ENCODE measurements at regions not wholly inside any gene's neighbourhood (a gene's known extent, or its start where the extent isn't known, plus 50 kb on each side); places are given as distances from the start of the nearest gene placed in this dataset.

DNA sequence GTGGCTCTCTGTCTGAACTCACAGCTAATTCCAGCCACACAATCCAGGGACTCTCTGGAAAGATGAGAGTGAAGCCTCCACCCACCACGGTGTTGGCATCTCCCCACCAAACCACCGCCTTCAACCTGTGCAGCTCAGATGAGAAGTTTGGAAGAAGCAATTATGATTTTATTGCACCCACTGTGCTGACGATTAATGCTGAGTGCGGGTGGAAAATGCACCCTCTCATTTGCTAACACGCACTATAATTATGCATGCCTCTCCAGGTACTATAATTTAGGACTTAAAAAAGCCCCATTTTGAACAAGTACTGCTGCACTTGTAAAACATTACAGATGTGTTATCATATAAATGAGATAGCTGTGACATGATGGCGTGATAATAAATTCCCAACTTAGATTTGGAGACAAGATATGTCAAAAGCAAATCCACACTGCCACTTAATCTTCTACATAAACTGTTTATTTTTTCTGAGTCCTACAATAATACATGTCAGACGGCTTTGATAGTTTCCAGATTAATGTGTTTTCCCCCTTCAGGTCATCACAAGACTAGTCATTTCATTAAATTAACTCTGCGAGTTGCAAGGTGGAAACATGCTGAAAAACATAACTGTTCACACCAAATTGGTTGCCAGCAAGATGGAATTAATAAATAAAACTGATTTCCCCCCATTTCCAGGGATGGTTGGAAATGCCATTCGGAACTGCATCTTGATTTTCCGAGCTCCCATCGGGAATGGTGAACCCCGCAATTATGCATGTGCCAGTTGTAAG lies 466.5 kb upstream of the MAF start:
- intact Hi-C loops (cut with DNase I) = no loop called here
- DNase-seq (ENCODE audit: low spot score) = no peak

GRCh38 chr16:80065541-80065940 lies 465.0 kb upstream of the MAF start:
- intact Hi-C loops (cut with DNase I) = no loop called here
- no peak for DNase-seq (ENCODE audit: low spot score)

- no peak for DNase-seq (ENCODE audit: low spot score)
- intact Hi-C loops (cut with DNase I) = no loop called here
These were observed 463.2 kb upstream of the MAF start for GRCh38 chr16:80063713-80064069.

DNA sequence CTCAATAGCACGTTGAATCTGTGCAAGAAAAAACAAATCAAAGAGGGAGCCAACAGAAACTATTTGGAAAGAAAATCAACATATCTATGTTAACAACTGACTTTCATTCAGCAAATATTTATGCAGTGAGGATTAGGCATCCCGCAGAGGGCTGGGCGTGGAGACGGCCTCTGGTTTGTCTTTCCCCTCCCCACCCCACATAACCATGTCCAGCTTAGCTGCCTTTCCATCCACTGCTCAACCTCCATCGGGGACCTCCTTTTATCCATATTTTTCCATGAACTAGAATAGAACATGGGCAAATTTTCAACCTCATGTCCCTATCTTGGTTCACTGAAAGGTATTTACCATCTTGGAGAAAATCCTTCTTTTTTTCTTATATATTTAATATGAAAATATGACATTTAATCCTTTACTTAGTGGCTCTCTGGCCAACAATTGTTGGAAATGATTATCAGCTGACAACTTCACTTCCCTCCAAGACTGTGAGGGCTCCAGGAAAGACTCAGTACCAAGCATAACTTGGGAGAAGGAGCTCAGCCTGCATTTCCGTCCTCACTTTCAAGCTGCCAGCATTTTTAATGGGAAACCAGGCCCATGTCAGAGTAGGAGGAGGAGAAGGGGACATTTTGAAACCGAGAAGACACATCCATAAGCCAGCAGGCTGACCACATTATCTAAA lies 462.6 kb upstream of the MAF start:
- intact Hi-C loops (cut with DNase I) = no loop called here
- no peak for DNase-seq (ENCODE audit: low spot score)

GRCh38 chr16:80062361-80063030 lies 462.0 kb upstream of the MAF start:
- intact Hi-C loops (cut with DNase I) = no loop called here
- DNase-seq (ENCODE audit: low spot score) = no peak

DNA sequence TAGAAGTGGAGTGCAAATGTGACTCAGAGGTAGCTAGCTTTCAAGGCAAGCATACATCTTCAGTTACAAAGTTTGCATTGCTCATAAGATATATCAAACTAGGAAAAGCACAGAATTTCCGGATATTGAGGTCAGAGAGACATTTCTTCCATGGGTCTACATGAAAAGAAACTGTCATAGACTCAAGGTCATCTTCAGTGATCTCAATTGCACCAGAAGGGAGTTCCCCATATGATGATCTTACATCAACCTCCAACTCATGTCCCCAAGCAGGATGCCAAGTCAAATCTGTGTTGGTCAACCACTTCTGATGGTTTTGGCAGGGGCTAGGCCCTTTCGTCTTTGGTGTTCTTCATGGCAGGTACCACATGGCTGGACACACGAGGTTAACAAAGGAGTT lies 459.9 kb upstream of the MAF start:
- no peak for DNase-seq (ENCODE audit: low spot score)
- intact Hi-C loops (cut with DNase I) = no loop called here

DNA sequence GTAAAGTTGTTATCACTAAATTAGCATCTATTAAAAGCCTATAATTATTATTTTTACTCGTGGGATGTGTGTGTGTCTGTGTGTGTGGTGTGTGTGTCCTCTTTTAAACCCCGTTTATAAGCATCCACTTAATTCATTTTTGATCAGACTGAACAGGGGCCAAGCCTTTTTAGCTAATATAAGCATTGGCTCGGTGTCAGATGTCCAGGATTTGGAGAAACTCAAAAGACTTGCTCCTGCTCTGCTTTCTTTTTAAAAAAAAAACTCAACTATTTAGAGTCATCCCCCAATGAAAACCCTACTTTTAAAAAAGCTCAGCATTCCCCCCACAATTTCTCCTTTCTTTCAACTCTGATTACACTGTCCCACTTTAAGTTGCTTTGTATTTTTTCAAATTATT lies 459.3 kb upstream of the MAF start:
- DNase-seq (ENCODE audit: low spot score) = no peak
- intact Hi-C loops (cut with DNase I) = no loop called here

GRCh38 chr16:80058214-80058613 lies 457.7 kb upstream of the MAF start:
- intact Hi-C loops (cut with DNase I) = no loop called here
- DNase-seq (ENCODE audit: low spot score) = no peak

- intact Hi-C loops (cut with DNase I) = no loop called here
- no peak for DNase-seq (ENCODE audit: low spot score)
These were observed 455.8 kb upstream of the MAF start for GRCh38 chr16:80056324-80056723.

GRCh38 chr16:80055831-80056230 lies 455.3 kb upstream of the MAF start:
- intact Hi-C loops (cut with DNase I) = no loop called here
- no peak for DNase-seq (ENCODE audit: low spot score)

DNA sequence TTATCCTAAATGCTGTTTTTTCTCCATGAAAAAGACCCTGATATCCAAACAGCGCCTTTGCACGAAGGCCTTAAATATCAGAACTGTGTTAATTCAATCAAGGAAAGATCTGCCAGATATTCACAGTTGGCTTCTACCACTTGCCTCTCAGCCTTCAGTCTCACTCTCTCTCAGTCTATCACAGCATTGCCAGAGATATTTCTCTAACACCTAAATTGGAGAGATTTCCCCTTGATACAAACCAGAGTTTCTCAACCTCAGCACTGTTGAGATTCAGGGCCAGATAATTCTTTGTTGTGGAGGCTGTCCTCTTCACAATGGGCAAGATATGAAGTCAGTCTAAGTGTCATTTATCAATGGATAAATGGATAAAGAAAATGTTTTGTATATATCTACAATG lies 454.1 kb upstream of the MAF start:
- DNase-seq (ENCODE audit: low spot score) = no peak
- intact Hi-C loops (cut with DNase I) = no loop called here

DNA sequence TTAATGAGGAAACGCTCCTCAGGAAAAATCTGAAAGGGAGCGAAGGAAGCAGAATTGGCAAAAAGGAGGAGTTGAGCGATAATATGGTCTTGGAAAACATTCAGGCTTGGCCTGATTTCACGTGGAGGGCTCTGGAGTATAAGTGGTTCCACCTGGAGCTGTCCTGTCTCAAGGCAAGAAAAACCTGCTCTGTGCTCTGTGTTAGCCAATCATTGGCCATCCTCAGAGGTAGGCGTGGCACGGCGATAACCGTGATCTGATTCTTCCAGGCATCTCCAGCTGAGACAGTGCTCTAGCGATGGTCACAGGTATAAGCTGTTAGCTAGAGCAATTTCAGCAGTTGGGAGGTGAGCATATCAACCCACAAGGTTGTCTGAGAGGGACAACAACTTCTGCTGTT lies 450.5 kb upstream of the MAF start:
- intact Hi-C loops (cut with DNase I) = no loop called here
- DNase-seq (ENCODE audit: low spot score) = no peak

DNA sequence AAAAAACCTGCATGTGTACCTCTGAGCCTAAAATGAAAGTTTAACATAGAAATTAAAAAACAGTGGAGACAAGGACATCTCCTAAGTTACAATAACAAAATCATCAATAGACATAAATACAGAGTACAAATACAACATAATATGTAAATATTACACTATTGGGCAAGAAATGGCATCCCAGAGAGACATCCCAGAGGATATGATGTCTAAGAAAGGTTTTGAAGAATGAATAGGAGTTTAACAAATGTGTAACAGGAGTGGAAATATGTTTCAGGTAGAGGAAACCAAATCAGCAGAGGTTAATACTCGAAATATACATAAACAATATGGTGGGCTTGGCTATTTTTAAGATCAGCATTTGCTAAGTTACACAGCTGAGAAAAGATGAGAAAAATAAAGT lies 447.7 kb upstream of the MAF start:
- no peak for DNase-seq (ENCODE audit: low spot score)
- intact Hi-C loops (cut with DNase I) = no loop called here

DNA sequence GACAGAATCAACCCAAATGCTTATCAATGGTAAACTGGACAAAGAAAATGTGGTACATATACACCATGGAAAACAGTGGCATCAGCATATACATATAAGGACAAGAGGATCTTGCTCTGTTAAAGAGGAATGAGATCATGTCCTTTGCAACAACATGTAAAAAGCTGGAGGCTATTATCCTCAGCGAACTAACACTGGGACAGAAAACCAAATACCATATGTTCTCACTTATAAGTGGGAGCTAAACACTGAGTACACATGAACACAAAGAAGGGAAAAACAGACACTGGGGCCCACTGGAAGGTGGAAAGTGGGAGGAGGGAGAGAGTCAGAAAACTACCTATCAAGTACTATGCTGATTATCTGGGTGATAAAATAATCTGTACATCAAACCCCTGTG lies 447.3 kb upstream of the MAF start:
- intact Hi-C loops (cut with DNase I) = no loop called here
- DNase-seq (ENCODE audit: low spot score) = no peak

- intact Hi-C loops (cut with DNase I) = no loop called here
- DNase-seq (ENCODE audit: low spot score) = no peak
These were observed 446.3 kb upstream of the MAF start for GRCh38 chr16:80046848-80047247.

GRCh38 chr16:80046261-80046660 lies 445.7 kb upstream of the MAF start:
- DNase-seq (ENCODE audit: low spot score) = no peak
- intact Hi-C loops (cut with DNase I) = no loop called here

- intact Hi-C loops (cut with DNase I) = no loop called here
These were observed 445.3 kb upstream of the MAF start for GRCh38 chr16:80045861-80046260.

DNA sequence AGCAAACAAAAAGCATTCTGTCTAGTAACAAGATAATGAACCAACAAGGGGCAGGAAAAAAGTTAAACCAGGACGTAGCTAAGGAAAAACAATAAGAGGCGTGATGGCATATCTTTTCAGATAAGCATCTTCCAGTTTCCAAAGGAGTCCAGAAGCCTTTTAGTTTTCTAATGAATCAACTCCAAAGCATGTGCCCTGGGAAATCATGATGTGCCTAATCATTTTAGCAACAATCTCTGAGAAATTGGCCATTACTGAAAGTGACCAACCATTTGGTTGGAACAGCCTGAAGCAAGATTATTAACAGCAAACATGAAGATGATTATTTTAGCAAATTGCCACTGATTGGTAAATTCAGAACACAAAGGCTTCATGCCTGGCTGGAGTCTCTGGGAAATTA lies 440.9 kb upstream of the MAF start:
- intact Hi-C loops (cut with DNase I) = no loop called here

More at GRCh38 chr16:80045861-80046260, 445.3 kb upstream of the MAF start:
- no peak for DNase-seq (ENCODE audit: low spot score)

GRCh38 chr16:80040814-80041213 lies 440.3 kb upstream of the MAF start:
- intact Hi-C loops (cut with DNase I) = no loop called here
- no peak for DNase-seq (ENCODE audit: low spot score)

More for the DNA sequence above, 440.9 kb upstream of the MAF start:
- DNase-seq (ENCODE audit: low spot score) = no peak

DNA sequence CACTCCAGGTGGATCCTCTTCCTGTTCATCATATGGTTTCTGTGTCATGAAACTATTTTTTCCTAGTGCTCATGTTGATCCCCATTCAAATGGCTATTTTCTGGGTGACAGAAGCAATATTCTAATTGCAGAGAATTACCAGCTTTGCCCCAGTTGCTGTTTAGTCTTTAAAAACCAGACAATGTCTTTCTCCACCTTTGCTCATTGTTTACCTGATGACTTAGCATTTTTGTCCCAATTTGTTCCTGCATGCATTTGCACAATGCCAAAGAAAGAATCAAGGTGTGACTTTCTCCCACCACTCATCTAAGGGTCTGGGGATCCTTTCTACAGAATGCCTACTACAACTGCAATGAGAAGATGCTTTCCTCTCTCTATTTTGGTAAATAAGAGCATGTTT lies 439.9 kb upstream of the MAF start:
- no peak for DNase-seq (ENCODE audit: low spot score)
- intact Hi-C loops (cut with DNase I) = no loop called here

GRCh38 chr16:80039777-80040176 lies 439.2 kb upstream of the MAF start:
- DNase-seq (ENCODE audit: low spot score) = no peak
- intact Hi-C loops (cut with DNase I) = no loop called here

Measured in cardiac septum (tissue), 1 donor.